Calu3 (cell line): ENCODE measurements at regions not wholly inside any gene's neighbourhood (a gene's known extent, or its start where the extent isn't known, plus 50 kb on each side); places are given as distances from the start of the nearest gene placed in this dataset.

Source experiments
- BruUV-seq: library from RNA; stranded (reverse); fragments of 400-500 nt; replicated peaks from 2 replicates; lab custom pipeline; 2021; lab: Mats Ljungman, UMichigan
- CTCF ChIA-PET: fragments of 300-600 bp; sonication (Branson Sonifier 250); formaldehyde crosslinking; loops from one replicate; lab custom pipeline; 2022; ENCODE audit warnings: antibody characterized with exemption; lab: Charles Lee
- DNase-seq: peaks from one replicate; pipeline ENCODE4 v3.0.0; 2022
- H3K27ac Mint-ChIP-seq: one replicate; pipeline ENCODE4 v1.8.0; 2022; ENCODE audit warnings: mixed read lengths; ENCODE audit not compliant: unreplicated experiment
- H3K27me3 Mint-ChIP-seq: one replicate; pipeline ENCODE4 v1.8.0; 2022; ENCODE audit warnings: mixed read lengths; ENCODE audit not compliant: unreplicated experiment
- H3K36me3 Mint-ChIP-seq: one replicate; pipeline ENCODE4 v1.8.0; 2022; ENCODE audit warnings: mild to moderate bottlenecking, moderate library complexity, mixed read lengths; ENCODE audit not compliant: insufficient read depth, unreplicated experiment
- H3K4me1 Mint-ChIP-seq: one replicate; pipeline ENCODE4 v1.8.0; 2022; ENCODE audit warnings: mild to moderate bottlenecking, low read depth, mixed read lengths; ENCODE audit not compliant: unreplicated experiment
- H3K4me3 Mint-ChIP-seq: one replicate; pipeline ENCODE4 v1.8.0; 2022; ENCODE audit warnings: mild to moderate bottlenecking, low read depth, moderate library complexity, mixed read lengths; ENCODE audit not compliant: unreplicated experiment
- H3K9me3 Mint-ChIP-seq: one replicate; pipeline ENCODE4 v1.8.0; 2022; ENCODE audit warnings: low read depth, mixed read lengths; ENCODE audit not compliant: unreplicated experiment
- CTCF ChIP-seq: fragments of 200-600 bp; IDR thresholded peaks from one replicate; pipeline ENCODE4 v1.8.0; 2022; ENCODE audit warnings: antibody characterized with exemption; ENCODE audit not compliant: unreplicated experiment
- intact Hi-C: fragments of 100-400 bp; cut with micrococcal nuclease; formaldehyde crosslinking; loops from one replicate; pipeline ENCODE4 v1.10.0; 2022; ENCODE audit not compliant: unreplicated experiment

GRCh38 chr2:129763966-129764365, 215.5 kb upstream of the RAB6C start:
- no peak for TF ChIP-seq CTCF
- Mint-ChIP-seq H3K27me3 (peaks cover 12% of the 10 kb centered on the region), H3K36me3 (no peaks in the 10 kb centered on the region), H3K4me3 (no peak overlapping the region), H3K4me1 (no peaks in the 10 kb centered on the region), H3K27ac (no peak overlapping the region), H3K9me3 (peaks cover 2% of the 10 kb centered on the region)
- no peak for DNase-seq
- no TSS peak for BruUV-seq
- CTCF ChIA-PET: no interaction called here
- intact Hi-C loops: no loop called here

- no TSS peak for BruUV-seq
- CTCF ChIA-PET: no interaction called here
- no peak for DNase-seq
These were observed 214.8 kb upstream of the RAB6C start for GRCh38 chr2:129764376-129765325.

GRCh38 chr2:129765326-129765677, 214.2 kb upstream of the RAB6C start:
- Mint-ChIP-seq H3K27ac (no peak overlapping the region), H3K9me3 (peaks cover 2% of the 10 kb centered on the region), H3K4me1 (no peaks in the 10 kb centered on the region), H3K27me3 (peaks cover 12% of the 10 kb centered on the region), H3K36me3 (no peaks in the 10 kb centered on the region), H3K4me3 (no peak overlapping the region)
- intact Hi-C loops: no loop called here
- no peak for DNase-seq
- no TSS peak for BruUV-seq
- CTCF ChIA-PET: no interaction called here
- no peak for TF ChIP-seq CTCF

More at GRCh38 chr2:129764376-129765325, 214.8 kb upstream of the RAB6C start:
- H3K9me3 Mint-ChIP-seq: peaks cover 2% of the 10 kb centered on the region
- H3K27me3 Mint-ChIP-seq: peaks cover 12% of the 10 kb centered on the region
- H3K4me1 Mint-ChIP-seq: no peaks in the 10 kb centered on the region
- intact Hi-C loops: no loop called here
- H3K36me3 Mint-ChIP-seq: no peaks in the 10 kb centered on the region
- TF ChIP-seq CTCF: no peak
- no peak overlapping the region for H3K27ac Mint-ChIP-seq
- no peak overlapping the region for H3K4me3 Mint-ChIP-seq

GRCh38 chr2:129765678-129766351, 213.7 kb upstream of the RAB6C start:
- Mint-ChIP-seq H3K4me1 (no peaks in the 10 kb centered on the region), H3K27ac (no peak overlapping the region), H3K4me3 (no peak overlapping the region), H3K27me3 (peaks cover 12% of the 10 kb centered on the region), H3K36me3 (no peaks in the 10 kb centered on the region), H3K9me3 (peaks cover 2% of the 10 kb centered on the region)
- no peak for TF ChIP-seq CTCF
- intact Hi-C loops: no loop called here
- DNase-seq: no peak
- CTCF ChIA-PET: no interaction called here
- BruUV-seq: no TSS peak
